ENCODE measurements at regions not wholly inside any gene's neighbourhood (a gene's known extent, or its start where the extent isn't known, plus 50 kb on each side); places are given as distances from the start of the nearest gene placed in this dataset.

- no peak for TF ChIP-seq ZNF354B (CRISPR knock-in tag; IDR thresholded peaks at IDR 0.05)
- TF ChIP-seq ZNF784 (CRISPR knock-in tag; IDR thresholded peaks at IDR 0.05; ENCODE audit: borderline replicate concordance): no peak
- no peak for TF ChIP-seq ZNF503 (CRISPR knock-in tag; IDR thresholded peaks at IDR 0.05)
Observed at GRCh38 chr6:145067430-145067829, 667.9 kb downstream of the EPM2A start.

Measured in HepG2 (cell line).